WTC11 (cell line): ENCODE measurements at regions not wholly inside any gene's neighbourhood (a gene's known extent, or its start where the extent isn't known, plus 50 kb on each side); places are given as distances from the start of the nearest gene placed in this dataset.

Source experiments
- ATAC-seq: fragments of 200-7000 bp; cut with Tn5 transposase; 2 replicates; pipeline ENCODE4 v1.10.0; 2021; ENCODE audit warnings: mild to moderate bottlenecking, moderate library complexity
- CTCF ChIA-PET: fragments of 300-600 bp; sonication (Branson Sonifier 250); formaldehyde crosslinking; loops from one replicate; lab custom pipeline; 2021; ENCODE audit warnings: antibody characterized with exemption; lab: Charles Lee
- POLR2A ChIA-PET: fragments of 350-600 bp; sonication (Branson Sonifier 250); formaldehyde crosslinking; loops from one replicate; lab custom pipeline; 2021; ENCODE audit warnings: antibody characterized with exemption; lab: Charles Lee
- DNase-seq: peaks from one replicate; pipeline ENCODE4 v3.0.0; 2021; ENCODE audit warnings: low spot score
- H3K27ac Mint-ChIP-seq: 2 replicates; pipeline ENCODE4 v1.8.0; 2021; ENCODE audit warnings: mixed read lengths
- H3K27me3 Mint-ChIP-seq: 2 replicates; pipeline ENCODE4 v1.8.0; 2021; ENCODE audit warnings: low read depth, mild to moderate bottlenecking, moderate library complexity, mixed read lengths
- H3K36me3 Mint-ChIP-seq: 2 replicates; pipeline ENCODE4 v1.8.0; 2021; ENCODE audit warnings: mixed read lengths
- H3K4me1 Mint-ChIP-seq: 2 replicates; pipeline ENCODE4 v1.8.0; 2022; ENCODE audit warnings: mixed read lengths
- H3K4me3 Mint-ChIP-seq: 2 replicates; pipeline ENCODE4 v1.8.0; 2021; ENCODE audit warnings: mild to moderate bottlenecking, moderate library complexity, mixed read lengths
- H3K9me3 Mint-ChIP-seq: 2 replicates; pipeline ENCODE4 v1.8.0; 2021; ENCODE audit warnings: mixed read lengths
- AR ChIP-seq: fragments of 250-450 bp; sonication (Bioruptor Pico); IDR thresholded peaks from 2 replicates; pipeline ENCODE4 v1.9.0; 2021; ENCODE audit warnings: mild to moderate bottlenecking
- ATF1 ChIP-seq: sonication (generic); formaldehyde crosslinking; IDR thresholded peaks from 2 replicates; pipeline ENCODE4 v1.8.1; 2023; ENCODE audit warnings: mild to moderate bottlenecking, moderate library complexity, missing genetic modification reagents
- ATF6 ChIP-seq: sonication (generic); formaldehyde crosslinking; IDR thresholded peaks from 2 replicates; pipeline ENCODE4 v1.8.1; 2023; ENCODE audit warnings: mild to moderate bottlenecking, missing genetic modification reagents
- CDX4 ChIP-seq: fragments of 250-450 bp; sonication (Bioruptor Pico); IDR thresholded peaks from 2 replicates; pipeline ENCODE4 v1.9.0; 2021; ENCODE audit warnings: moderate library complexity, mild to moderate bottlenecking, inconsistent platforms, borderline replicate concordance
- CREB1 ChIP-seq: sonication (generic); formaldehyde crosslinking; IDR thresholded peaks from 2 replicates; pipeline ENCODE4 v1.8.0; 2023; ENCODE audit warnings: mild to moderate bottlenecking, missing genetic modification reagents
- CTCF ChIP-seq: fragments of 200-600 bp; IDR thresholded peaks from 2 replicates; pipeline ENCODE4 v1.8.0; 2022; ENCODE audit warnings: antibody characterized with exemption
- E2F1 ChIP-seq: sonication (generic); formaldehyde crosslinking; IDR thresholded peaks from 2 replicates; pipeline ENCODE4 v1.8.0; 2022; ENCODE audit warnings: mild to moderate bottlenecking, missing genetic modification reagents
- ELF4 ChIP-seq: sonication (generic); formaldehyde crosslinking; IDR thresholded peaks from 2 replicates; pipeline ENCODE4 v1.8.1; 2022; ENCODE audit warnings: low read depth, mild to moderate bottlenecking, moderate library complexity, missing genetic modification reagents
- EMX1 ChIP-seq: fragments of 250-450 bp; sonication (Bioruptor Pico); IDR thresholded peaks from 2 replicates; pipeline ENCODE4 v1.8.0; 2021; ENCODE audit warnings: mild to moderate bottlenecking
- HMGA2 ChIP-seq: fragments of 250-450 bp; sonication (Bioruptor Pico); IDR thresholded peaks from 2 replicates; pipeline ENCODE4 v1.4.0; 2021; ENCODE audit warnings: mild to moderate bottlenecking, moderate library complexity
- JUN ChIP-seq: sonication (generic); formaldehyde crosslinking; IDR thresholded peaks from 2 replicates; pipeline ENCODE4 v1.8.0; 2023; ENCODE audit warnings: mild to moderate bottlenecking, missing genetic modification reagents
- NFE2L1 ChIP-seq: sonication (generic); formaldehyde crosslinking; IDR thresholded peaks from 2 replicates; pipeline ENCODE4 v1.8.1; 2023; ENCODE audit warnings: missing genetic modification reagents
- RELA ChIP-seq: sonication (generic); formaldehyde crosslinking; IDR thresholded peaks from 2 replicates; pipeline ENCODE4 v1.8.1; 2022; ENCODE audit warnings: missing genetic modification reagents, mild to moderate bottlenecking, borderline replicate concordance
- TEAD4 ChIP-seq: sonication (generic); formaldehyde crosslinking; IDR thresholded peaks from 2 replicates; pipeline ENCODE4 v1.8.0; 2022; ENCODE audit warnings: mild to moderate bottlenecking, missing genetic modification reagents
- ZMAT4 ChIP-seq: fragments of 250-450 bp; sonication (Bioruptor Pico); IDR thresholded peaks from 2 replicates; pipeline ENCODE4 v1.9.0; 2021; ENCODE audit warnings: mild to moderate bottlenecking
- ZNF219 ChIP-seq: sonication (generic); formaldehyde crosslinking; IDR thresholded peaks from 2 replicates; pipeline ENCODE4 v1.8.0; 2023; ENCODE audit warnings: missing genetic modification reagents, mild to moderate bottlenecking, borderline replicate concordance
- ZNF671 ChIP-seq: fragments of 250-450 bp; sonication (Bioruptor Pico); IDR thresholded peaks from 2 replicates; pipeline ENCODE4 v1.8.0; 2021; ENCODE audit warnings: mild to moderate bottlenecking

- Mint-ChIP-seq H3K36me3 (no peaks in the 10 kb centered on the region), H3K4me3 (no peak overlapping the region), H3K27ac (no peak overlapping the region), H3K27me3 (peaks cover 63% of the 10 kb centered on the region), H3K4me1 (peaks cover 45% of the 10 kb centered on the region), H3K9me3 (no peaks in the 10 kb centered on the region)
- no peak for ATAC-seq
- no peak for DNase-seq
- ChIA-PET POLR2A (interaction anchor here (0.5 kb wide), 1 partner anchor 20 kb away, joined by 5 read pairs; no protein-coding TSS in a partner anchor), CTCF (interaction anchor here (1.6 kb wide), 1 partner anchor 18 kb away, joined by 15 read pairs; no protein-coding TSS in a partner anchor)
- no peak for TF ChIP-seq HMGA2 (CRISPR knock-in tag)
- no peak for TF ChIP-seq JUN (CRISPR knock-in tag)
- TF ChIP-seq ZMAT4 (CRISPR knock-in tag): no peak
- no peak for TF ChIP-seq ZNF671 (CRISPR knock-in tag)
- TF ChIP-seq EMX1 (CRISPR knock-in tag): no peak
- TF ChIP-seq ZNF219 (CRISPR knock-in tag): no peak
- TF ChIP-seq AR (CRISPR knock-in tag): no peak
- TF ChIP-seq ATF6: no peak
- TF ChIP-seq CTCF: no peak
- TF ChIP-seq E2F1 (CRISPR knock-in tag): no peak
Measured at GRCh38 chr5:32506799-32507198, 62.3 kb upstream of the ZFR start.

- peaks cover 51% of the 10 kb centered on the region for H3K4me1 Mint-ChIP-seq
- H3K27me3 Mint-ChIP-seq: peaks cover 69% of the 10 kb centered on the region
- H3K27ac Mint-ChIP-seq: no peak overlapping the region
- no peak for ATAC-seq
- no peak overlapping the region for H3K4me3 Mint-ChIP-seq
- TF ChIP-seq RELA (CRISPR knock-in tag) (no peak), CREB1 (CRISPR knock-in tag) (no peak), ATF1 (CRISPR knock-in tag) (no peak)
- no peaks in the 10 kb centered on the region for H3K9me3 Mint-ChIP-seq
- CTCF ChIA-PET: interaction anchor here (2.3 to 2.4 kb wide), 2 partner anchors 17 to 84 kb away, joined by 15 to 23 read pairs; no protein-coding TSS in a partner anchor
- POLR2A ChIA-PET: interaction anchor here (0.5 to 0.6 kb wide), 2 partner anchors 20 to 31 kb away, joined by 4 to 5 read pairs; no protein-coding TSS in a partner anchor
- DNase-seq: no peak
- H3K36me3 Mint-ChIP-seq: no peaks in the 10 kb centered on the region
Measured at GRCh38 chr5:32506201-32506661, 61.7 kb upstream of the ZFR start.

GRCh38 chr5:32505756-32506155 is 61.2 kb upstream of the ZFR start:
- CTCF ChIA-PET: interaction anchor here (1.0 to 2.4 kb wide), 5 partner anchors 11 to 930 kb away, joined by 3 to 23 read pairs (median 6); no protein-coding TSS in a partner anchor
- no peak for DNase-seq
- H3K4me3 Mint-ChIP-seq: no peak overlapping the region
- H3K9me3 Mint-ChIP-seq: no peaks in the 10 kb centered on the region
- H3K36me3 Mint-ChIP-seq: no peaks in the 10 kb centered on the region
- ATAC-seq: no peak
- TF ChIP-seq NFE2L1 (CRISPR knock-in tag) (no peak), CDX4 (CRISPR knock-in tag) (no peak), ELF4 (CRISPR knock-in tag) (no peak), ATF6 (no peak), TEAD4 (CRISPR knock-in tag) (no peak)
- POLR2A ChIA-PET: interaction anchor here (0.6 kb wide), 1 partner anchor 31 kb away, joined by 4 read pairs; no protein-coding TSS in a partner anchor
- peaks cover 74% of the 10 kb centered on the region for H3K27me3 Mint-ChIP-seq
- peaks cover 54% of the 10 kb centered on the region for H3K4me1 Mint-ChIP-seq
- H3K27ac Mint-ChIP-seq: no peak overlapping the region
